ENCODE measurements at regions not wholly inside any gene's neighbourhood (a gene's known extent, or its start where the extent isn't known, plus 50 kb on each side); places are given as distances from the start of the nearest gene placed in this dataset.
"Not testable (repeated sequence)": the region's sequence is repeated elsewhere in the genome, so short reads cannot be mapped to it uniquely, and the experiment has no call there.

DNA sequence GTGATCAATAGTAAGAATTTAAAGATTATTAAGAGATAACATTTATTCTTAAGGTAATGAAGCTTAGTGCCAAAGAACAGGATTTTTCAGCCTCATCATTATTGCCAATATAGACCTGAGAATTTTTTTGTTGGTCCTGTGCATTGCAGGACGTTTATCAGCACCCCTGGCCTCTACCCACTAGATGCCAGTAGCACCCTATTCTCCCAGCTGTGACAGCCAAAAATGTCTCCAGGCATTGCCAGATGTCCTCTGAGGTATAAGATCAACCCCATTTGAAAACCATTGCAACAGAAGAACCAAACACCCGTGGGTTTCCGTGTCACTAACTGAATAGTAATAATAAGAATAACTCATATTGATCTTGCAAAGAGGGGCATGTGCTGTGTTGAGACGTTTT, 700.0 kb upstream of the SOX11 start:
- H3K4me1 ChIP-seq (ENCODE audit: insufficient read depth, low read length), result no peaks in the 10 kb centered on the region
- no peak overlapping the region for H3K9ac ChIP-seq (ENCODE audit: low read depth, low read length)

DNA sequence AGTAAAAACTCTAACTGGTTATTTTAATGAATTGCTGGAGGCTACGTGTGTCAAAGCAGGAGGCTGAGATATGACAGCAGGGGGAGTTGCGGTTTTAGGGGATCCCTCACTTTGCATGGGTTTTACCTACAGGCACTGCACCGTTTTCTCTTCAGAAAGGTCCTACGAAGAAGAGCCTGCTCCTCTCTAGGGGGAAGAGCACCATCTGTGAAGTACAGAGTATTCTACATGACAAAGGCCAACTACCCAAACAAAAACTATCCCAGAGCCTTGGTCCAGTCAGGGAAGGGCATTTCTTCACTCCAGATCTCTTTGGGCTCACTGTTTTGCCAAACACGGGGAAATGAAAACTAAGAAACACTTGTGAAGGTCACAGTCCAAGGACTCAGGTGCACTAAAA, 696.7 kb upstream of the SOX11 start:
- no peaks in the 10 kb centered on the region for H3K36me3 ChIP-seq (ENCODE audit: insufficient read depth, low read length)
- H3K9me3 ChIP-seq (ENCODE audit: control insufficient read depth, insufficient read depth, low read length), result peaks cover 3% of the 10 kb centered on the region; the same call in 1 of the 2 replicates
- H3K4me1 ChIP-seq (ENCODE audit: insufficient read depth, low read length), result no peaks in the 10 kb centered on the region; the same call in 1 of the 2 replicates
- no peak overlapping the region for H3K9ac ChIP-seq (ENCODE audit: low read depth, low read length)

More for the DNA sequence above, 700.0 kb upstream of the SOX11 start:
- H3K36me3 ChIP-seq (ENCODE audit: insufficient read depth, low read length), result no peaks in the 10 kb centered on the region
- H3K9me3 ChIP-seq (ENCODE audit: control insufficient read depth, insufficient read depth, low read length), result no peaks in the 10 kb centered on the region

DNA sequence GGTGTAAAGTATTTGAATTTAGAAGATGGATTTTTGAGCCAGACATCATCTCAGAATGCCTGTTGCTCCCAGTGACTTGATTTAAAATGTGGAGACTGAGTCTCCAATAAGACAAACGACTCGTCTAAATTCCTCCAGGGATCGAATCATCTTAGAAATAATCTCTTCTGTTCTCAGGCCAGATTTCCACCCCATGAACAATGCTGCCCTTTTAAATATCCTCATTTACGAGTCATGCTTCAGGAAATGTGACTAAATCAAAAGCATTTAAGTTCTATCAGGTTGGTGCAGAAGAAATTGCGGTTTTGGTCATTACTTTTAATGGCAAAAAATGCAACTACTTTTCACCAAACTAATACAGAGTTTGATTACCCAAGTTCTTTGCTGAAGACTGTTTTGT, 684.6 kb upstream of the SOX11 start:
- H3K9me3 ChIP-seq (ENCODE audit: control insufficient read depth, insufficient read depth, low read length), result peaks cover 4% of the 10 kb centered on the region; the same call in 1 of the 2 replicates
- no peak overlapping the region for H3K9ac ChIP-seq (ENCODE audit: low read depth, low read length)
- no peaks in the 10 kb centered on the region for H3K36me3 ChIP-seq (ENCODE audit: insufficient read depth, low read length)
- H3K4me1 ChIP-seq (ENCODE audit: insufficient read depth, low read length), result peaks cover 17% of the 10 kb centered on the region

DNA sequence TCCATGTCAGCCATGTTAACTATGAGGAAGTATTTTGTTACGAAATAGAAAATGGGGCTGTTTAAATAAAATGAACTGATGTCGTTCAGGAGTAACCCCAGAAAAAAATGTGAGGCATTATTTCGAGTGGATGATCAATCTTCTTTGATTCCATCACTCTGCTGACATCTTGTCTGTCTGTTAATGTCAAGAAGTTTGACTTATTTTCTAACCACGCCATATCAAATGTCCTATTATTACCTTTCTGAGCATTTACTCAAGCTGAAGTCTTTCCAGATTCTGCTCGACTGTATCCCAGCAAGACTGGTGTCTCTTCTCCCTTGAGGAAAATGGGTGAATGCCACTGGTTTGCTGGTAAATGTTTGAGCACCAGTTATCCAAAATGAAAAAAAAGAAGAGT, 672.9 kb upstream of the SOX11 start:
- H3K9ac ChIP-seq (ENCODE audit: low read depth, low read length), result no peak overlapping the region
- no peaks in the 10 kb centered on the region for H3K4me1 ChIP-seq (ENCODE audit: insufficient read depth, low read length)
- H3K36me3 ChIP-seq (ENCODE audit: insufficient read depth, low read length), result no peaks in the 10 kb centered on the region
- H3K9me3 ChIP-seq (ENCODE audit: control insufficient read depth, insufficient read depth, low read length), result no peaks in the 10 kb centered on the region

DNA sequence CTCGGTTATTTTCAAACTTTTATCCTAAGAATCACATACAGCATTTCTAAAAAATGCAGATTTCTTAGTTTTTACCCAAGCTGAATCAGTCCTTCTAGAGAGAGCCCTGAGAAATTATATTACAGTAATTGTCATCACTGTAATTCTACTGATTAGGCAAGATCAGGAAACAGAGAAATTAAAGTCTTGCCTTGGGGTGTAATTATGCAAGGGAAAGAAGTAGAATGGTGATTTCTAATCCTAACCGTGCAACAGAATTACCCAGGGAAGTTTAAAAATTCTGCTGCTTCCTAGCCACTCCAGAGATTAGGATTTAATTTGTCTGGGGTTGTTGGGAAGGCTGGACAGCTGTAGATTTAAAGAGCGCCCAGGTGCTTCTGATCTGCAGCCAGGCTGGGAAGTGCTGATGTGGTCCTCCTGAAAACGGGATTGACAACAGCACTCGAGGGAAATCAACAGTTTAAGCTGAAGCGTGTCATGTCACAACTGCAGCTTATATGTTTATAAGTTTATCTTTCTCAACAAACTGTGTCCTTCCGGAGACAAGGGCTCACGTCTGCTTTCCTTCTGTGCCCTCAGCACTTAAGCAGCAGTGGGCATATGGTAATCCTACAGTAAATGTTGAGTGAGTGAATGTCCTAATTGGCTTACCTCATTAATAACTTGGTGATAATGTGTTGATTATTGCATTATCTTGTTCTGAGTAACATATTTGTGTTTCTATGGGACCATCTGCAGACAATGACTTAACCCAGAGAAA, 671.9 kb upstream of the SOX11 start:
- Histone ChIP-seq H3K36me3 (ENCODE audit: insufficient read depth, low read length) (no peaks in the 10 kb centered on the region), H3K9me3 (ENCODE audit: control insufficient read depth, insufficient read depth, low read length) (no peaks in the 10 kb centered on the region), H3K9ac (ENCODE audit: low read depth, low read length) (no peak overlapping the region), H3K4me1 (ENCODE audit: insufficient read depth, low read length) (no peaks in the 10 kb centered on the region)

DNA sequence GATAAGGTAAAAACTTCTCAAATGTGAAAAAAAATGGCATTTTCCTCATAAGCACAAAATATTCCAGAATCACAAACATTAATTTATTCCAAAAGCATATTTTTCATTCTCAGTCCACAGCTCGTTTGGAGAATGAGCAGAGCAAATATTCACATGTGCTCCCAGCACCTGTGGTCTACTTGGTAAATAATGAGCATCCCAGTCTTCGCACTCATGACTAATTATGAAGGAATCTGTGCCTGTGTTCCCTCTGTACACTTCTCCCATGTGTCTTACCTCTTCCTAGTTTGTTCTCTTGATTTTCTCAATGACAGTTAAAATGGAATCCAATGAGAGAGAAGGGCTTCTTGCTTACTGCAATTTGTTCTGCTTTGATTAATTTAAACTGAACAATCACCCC, 671.0 kb upstream of the SOX11 start:
- no peaks in the 10 kb centered on the region for H3K4me1 ChIP-seq (ENCODE audit: insufficient read depth, low read length)
- H3K36me3 ChIP-seq (ENCODE audit: insufficient read depth, low read length), result no peaks in the 10 kb centered on the region
- H3K9me3 ChIP-seq (ENCODE audit: control insufficient read depth, insufficient read depth, low read length), result no peaks in the 10 kb centered on the region
- no peak overlapping the region for H3K9ac ChIP-seq (ENCODE audit: low read depth, low read length)

DNA sequence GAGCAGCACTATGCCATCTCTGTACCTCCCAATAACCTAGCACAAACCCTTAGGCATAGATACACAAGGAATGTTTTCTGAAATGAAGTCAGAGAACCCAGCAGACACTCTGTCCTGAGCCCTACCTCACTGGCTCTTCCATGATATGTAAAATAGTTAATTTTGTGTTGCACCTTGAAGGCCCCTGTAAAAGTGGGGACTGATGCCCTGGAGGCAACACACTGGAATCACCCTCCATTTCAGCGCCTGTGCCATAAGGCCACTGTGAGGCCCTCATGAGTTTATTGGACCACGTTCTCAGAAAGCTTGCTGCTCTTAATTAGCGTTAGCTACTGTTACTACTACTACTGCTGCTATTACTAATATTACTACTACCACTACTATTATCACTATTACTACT, 670.1 kb upstream of the SOX11 start:
- Histone ChIP-seq H3K9ac (ENCODE audit: low read depth, low read length) (no peak overlapping the region), H3K4me1 (ENCODE audit: insufficient read depth, low read length) (no peaks in the 10 kb centered on the region), H3K9me3 (ENCODE audit: control insufficient read depth, insufficient read depth, low read length) (no peaks in the 10 kb centered on the region), H3K36me3 (ENCODE audit: insufficient read depth, low read length) (no peaks in the 10 kb centered on the region)

DNA sequence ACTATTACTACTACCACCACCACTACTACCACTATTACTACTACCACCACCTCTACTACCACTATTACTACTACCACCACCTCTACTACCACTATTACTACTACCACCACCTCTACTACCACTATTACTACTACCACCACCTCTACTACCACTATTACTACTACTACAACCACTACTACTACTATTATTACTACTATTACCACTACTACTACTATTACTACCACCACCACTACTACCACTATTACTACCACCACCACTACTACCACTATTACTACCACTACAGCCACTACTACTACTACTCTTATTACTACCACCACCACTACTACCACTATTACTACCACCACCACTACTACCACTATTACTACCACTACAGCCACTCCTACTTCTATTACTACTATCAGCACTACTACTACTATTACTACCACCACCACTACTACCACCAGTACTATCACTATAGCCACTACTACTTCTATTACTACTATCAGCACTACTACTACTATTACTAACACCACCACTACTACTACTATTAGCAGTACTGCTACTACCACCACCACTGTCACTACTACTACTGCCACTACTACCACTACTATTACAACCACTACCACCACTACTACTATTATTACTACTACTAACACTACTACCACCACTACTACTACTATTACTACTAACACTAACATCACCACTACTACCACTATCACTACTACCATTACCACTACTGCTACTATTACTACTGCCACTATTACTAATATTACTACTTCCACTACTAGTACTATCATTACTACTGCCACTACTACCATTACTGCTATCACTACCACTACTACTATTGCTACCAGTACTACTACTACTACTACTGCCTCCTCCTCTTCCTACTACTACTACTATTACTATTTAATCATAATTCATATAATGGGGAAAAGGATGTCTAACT, 669.2 kb upstream of the SOX11 start:
- not testable (repeated sequence) for H3K9ac ChIP-seq (ENCODE audit: low read depth, low read length); H3K4me1 ChIP-seq (ENCODE audit: insufficient read depth, low read length); H3K9me3 ChIP-seq (ENCODE audit: control insufficient read depth, insufficient read depth, low read length); H3K36me3 ChIP-seq (ENCODE audit: insufficient read depth, low read length)

DNA sequence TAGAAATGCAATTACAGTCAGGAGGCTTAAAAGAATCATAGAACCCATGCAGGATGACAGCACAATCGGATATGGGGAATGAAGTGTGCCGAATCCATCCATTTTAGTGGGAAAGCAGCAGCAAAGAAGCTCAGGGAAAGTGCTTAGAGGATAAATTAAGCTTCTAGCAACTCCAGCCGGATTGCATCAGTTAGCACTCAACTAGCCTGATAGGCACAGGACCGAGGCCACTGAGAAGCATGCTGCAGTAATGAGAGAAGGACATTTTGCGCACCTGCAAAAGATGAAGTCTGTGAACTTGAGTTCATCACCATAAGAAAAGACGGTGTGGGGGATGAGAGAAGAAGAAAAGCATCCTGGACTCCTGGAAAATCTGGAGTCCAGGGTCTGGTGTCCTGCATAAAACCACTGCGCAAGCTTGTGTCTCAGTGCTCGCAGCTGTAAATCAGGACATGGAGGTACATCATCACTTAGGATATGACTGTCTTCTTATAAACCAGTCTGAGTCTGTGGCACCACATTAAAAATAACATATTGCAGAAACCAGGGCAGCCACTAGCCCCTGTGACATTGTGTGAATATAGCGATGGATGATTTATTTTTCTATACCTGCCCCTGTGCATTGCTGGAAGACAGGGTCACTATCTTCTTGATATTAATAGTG, 665.5 kb upstream of the SOX11 start:
- Histone ChIP-seq H3K36me3 (ENCODE audit: insufficient read depth, low read length) (no peaks in the 10 kb centered on the region), H3K9ac (ENCODE audit: low read depth, low read length) (no peak overlapping the region), H3K9me3 (ENCODE audit: control insufficient read depth, insufficient read depth, low read length) (no peaks in the 10 kb centered on the region), H3K4me1 (ENCODE audit: insufficient read depth, low read length) (no peaks in the 10 kb centered on the region)

DNA sequence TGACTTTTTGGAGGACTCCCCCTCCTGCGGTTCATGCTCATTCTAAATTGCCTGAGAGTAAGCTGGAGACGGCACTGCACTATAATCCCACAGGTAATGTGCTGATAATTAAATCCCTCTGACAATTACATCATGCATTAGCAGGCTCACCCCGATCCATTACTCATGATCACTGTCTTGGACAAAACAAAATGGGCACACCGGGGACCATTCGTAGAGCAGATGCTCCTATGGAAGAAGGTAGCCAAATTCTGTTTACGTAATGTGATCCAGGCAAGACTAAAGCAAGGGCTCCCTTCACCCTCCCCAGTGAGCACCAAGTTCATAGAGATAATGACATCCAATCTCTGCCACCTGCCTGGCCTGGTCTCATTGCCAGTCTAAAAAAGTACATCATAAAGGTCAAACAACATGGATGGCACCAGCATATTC, 657.1 kb upstream of the SOX11 start:
- no peaks in the 10 kb centered on the region for H3K36me3 ChIP-seq (ENCODE audit: insufficient read depth, low read length)
- H3K4me1 ChIP-seq (ENCODE audit: insufficient read depth, low read length), result no peaks in the 10 kb centered on the region
- no peak overlapping the region for H3K9ac ChIP-seq (ENCODE audit: low read depth, low read length)
- no peaks in the 10 kb centered on the region for H3K9me3 ChIP-seq (ENCODE audit: control insufficient read depth, insufficient read depth, low read length)

DNA sequence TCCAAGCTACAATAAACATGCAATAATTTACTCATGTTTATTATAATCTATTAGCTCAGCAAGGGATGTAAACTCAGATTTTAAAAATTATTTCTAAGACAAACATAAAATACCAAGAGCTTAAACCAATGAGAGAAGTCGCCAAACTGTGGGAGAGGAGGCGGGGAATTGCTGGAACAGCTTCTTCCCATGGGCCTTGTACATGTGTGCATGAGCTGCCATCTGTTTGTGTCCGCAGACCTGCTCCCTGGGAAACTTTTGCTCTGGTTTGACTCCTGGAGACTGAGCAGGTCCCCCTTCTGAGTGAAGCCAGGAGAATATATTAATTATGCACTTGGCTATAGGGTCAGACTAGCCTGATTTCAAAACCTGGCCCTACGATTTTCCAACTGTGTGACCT, 655.9 kb upstream of the SOX11 start:
- H3K4me1 ChIP-seq (ENCODE audit: insufficient read depth, low read length), result no peaks in the 10 kb centered on the region
- H3K9me3 ChIP-seq (ENCODE audit: control insufficient read depth, insufficient read depth, low read length), result no peaks in the 10 kb centered on the region
- no peaks in the 10 kb centered on the region for H3K36me3 ChIP-seq (ENCODE audit: insufficient read depth, low read length)
- no peak overlapping the region for H3K9ac ChIP-seq (ENCODE audit: low read depth, low read length)

DNA sequence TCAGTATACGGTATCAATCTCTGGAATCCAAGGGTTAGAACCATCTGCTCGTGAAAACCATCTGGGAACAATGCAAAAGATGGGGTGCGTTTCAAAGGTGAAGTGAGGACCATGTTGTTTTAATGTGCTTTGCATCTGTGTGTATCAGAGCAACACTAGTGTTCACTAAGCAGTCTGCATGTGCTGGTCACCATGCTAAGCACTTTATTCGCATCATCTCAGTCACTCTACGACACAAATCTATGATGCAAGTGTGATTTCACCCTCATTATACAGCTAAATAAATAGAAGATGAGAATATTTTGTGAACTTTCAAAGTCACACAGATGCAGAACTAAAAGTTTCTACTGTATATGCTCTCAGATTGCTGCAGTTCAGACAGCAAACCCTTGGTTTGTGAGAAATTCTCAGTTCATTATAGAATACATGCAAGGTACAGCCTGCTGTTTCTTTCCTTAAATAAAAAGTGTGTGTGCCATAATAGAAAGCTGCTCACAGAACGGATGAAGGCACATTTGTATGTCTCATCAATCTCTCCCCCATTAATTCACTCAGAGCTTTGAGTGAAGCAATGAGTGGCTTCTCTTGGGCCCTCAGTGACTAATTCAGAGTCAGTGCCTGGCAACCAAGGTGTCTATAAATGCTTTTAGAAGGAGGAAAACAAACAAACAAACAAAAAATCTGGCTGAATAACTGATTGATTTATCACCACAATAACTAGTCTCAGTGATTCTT, 652.8 kb upstream of the SOX11 start:
- H3K9ac ChIP-seq (ENCODE audit: low read depth, low read length), result no peak overlapping the region
- no peaks in the 10 kb centered on the region for H3K4me1 ChIP-seq (ENCODE audit: insufficient read depth, low read length)
- no peaks in the 10 kb centered on the region for H3K36me3 ChIP-seq (ENCODE audit: insufficient read depth, low read length)
- no peaks in the 10 kb centered on the region for H3K9me3 ChIP-seq (ENCODE audit: control insufficient read depth, insufficient read depth, low read length)

DNA sequence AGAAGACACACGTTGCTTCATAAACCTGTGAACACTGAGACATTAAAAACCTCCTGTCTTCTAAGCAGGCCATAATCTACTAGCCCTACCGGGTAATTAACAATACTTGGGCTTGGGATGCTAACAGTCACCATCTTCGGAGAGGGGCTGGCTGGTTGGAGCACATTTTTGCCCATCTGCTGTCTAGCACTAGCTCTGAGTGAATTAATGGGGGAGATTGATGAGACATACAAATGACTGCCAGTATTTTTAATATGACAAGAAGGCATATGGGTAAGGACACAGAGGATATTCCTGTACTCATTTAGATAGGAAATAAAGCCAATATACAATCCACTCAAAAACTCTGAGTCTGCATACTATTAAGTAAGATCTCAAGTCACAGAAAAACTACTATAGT, 651.6 kb upstream of the SOX11 start:
- Histone ChIP-seq H3K36me3 (ENCODE audit: insufficient read depth, low read length) (no peaks in the 10 kb centered on the region), H3K9ac (ENCODE audit: low read depth, low read length) (no peak overlapping the region), H3K9me3 (ENCODE audit: control insufficient read depth, insufficient read depth, low read length) (no peaks in the 10 kb centered on the region), H3K4me1 (ENCODE audit: insufficient read depth, low read length) (no peaks in the 10 kb centered on the region)

DNA sequence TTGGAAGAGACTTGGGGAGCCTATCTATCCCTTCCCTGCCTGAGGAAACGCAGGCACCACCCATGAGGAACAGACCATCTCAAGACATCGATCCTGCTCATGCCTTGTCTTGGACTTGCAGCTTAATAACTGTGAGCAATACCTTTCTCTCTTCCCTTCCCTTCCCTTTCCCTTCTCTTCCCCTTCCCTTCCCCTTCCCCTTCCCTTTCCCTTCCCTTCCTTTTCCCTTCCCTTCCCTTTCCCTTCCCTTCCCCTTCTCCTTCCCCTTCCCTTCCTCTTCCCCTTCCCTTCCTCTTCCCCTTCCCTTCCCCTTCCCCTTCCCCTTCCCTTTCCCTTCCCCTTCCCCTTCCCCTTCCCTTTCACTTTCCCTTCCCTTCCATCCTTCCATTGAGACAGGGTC, 650.7 kb upstream of the SOX11 start:
- Histone ChIP-seq H3K9me3 (ENCODE audit: control insufficient read depth, insufficient read depth, low read length) (no peaks in the 10 kb centered on the region), H3K4me1 (ENCODE audit: insufficient read depth, low read length) (no peaks in the 10 kb centered on the region), H3K36me3 (ENCODE audit: insufficient read depth, low read length) (no peaks in the 10 kb centered on the region), H3K9ac (ENCODE audit: low read depth, low read length) (no peak overlapping the region)

Data from ES-I3 (cell line).